ENCODE measurements at regions not wholly inside any gene's neighbourhood (a gene's known extent, or its start where the extent isn't known, plus 50 kb on each side); places are given as distances from the start of the nearest gene placed in this dataset.

GRCh38 chr10:55283031-55283430 lies 482.0 kb upstream of the PCDH15 start:
- no peak for FAIRE-seq
- DNase-seq (ENCODE audit: insufficient read length, low spot score) = no peak
- TF ChIP-seq SPI1 (IDR thresholded peaks at IDR 0.05; ENCODE audit: low read depth, low read length) = no peak
- TF ChIP-seq TAF1 (IDR thresholded peaks at IDR 0.05; ENCODE audit: low read depth, low read length) = no peak
- no peak for TF ChIP-seq POLR2A (IDR thresholded peaks at IDR 0.05; ENCODE audit: low read depth, low read length)
- TF ChIP-seq POLR2AphosphoS5 (IDR thresholded peaks at IDR 0.05; ENCODE audit: low read depth, low read length) = no peak
- TF ChIP-seq POU2F2 (IDR thresholded peaks at IDR 0.05; ENCODE audit: low read depth, low read length) = no peak
- no peak for TF ChIP-seq PAX5 (IDR thresholded peaks at IDR 0.05; ENCODE audit: insufficient read depth, low read length, severe bottlenecking)

GRCh38 chr10:55280696-55281095 lies 479.7 kb upstream of the PCDH15 start:
- FAIRE-seq (no peak), DNase-seq (ENCODE audit: insufficient read length, low spot score) (no peak)
- no peak for TF ChIP-seq POLR2AphosphoS5 (IDR thresholded peaks at IDR 0.05; ENCODE audit: low read depth, low read length)
- TF ChIP-seq PAX5 (IDR thresholded peaks at IDR 0.05; ENCODE audit: insufficient read depth, low read length, severe bottlenecking) = no peak
- TF ChIP-seq POU2F2 (IDR thresholded peaks at IDR 0.05; ENCODE audit: low read depth, low read length) = no peak
- no peak for TF ChIP-seq SPI1 (IDR thresholded peaks at IDR 0.05; ENCODE audit: low read depth, low read length)
- no peak for TF ChIP-seq POLR2A (IDR thresholded peaks at IDR 0.05; ENCODE audit: low read depth, low read length)
- no peak for TF ChIP-seq TAF1 (IDR thresholded peaks at IDR 0.05; ENCODE audit: low read depth, low read length)

- TF ChIP-seq POLR2A (IDR thresholded peaks at IDR 0.05; ENCODE audit: low read depth, low read length) = no peak
- TF ChIP-seq SPI1 (IDR thresholded peaks at IDR 0.05; ENCODE audit: low read depth, low read length) = no peak
- no peak for TF ChIP-seq TAF1 (IDR thresholded peaks at IDR 0.05; ENCODE audit: low read depth, low read length)
- no peak for TF ChIP-seq POU2F2 (IDR thresholded peaks at IDR 0.05; ENCODE audit: low read depth, low read length)
- no peak for TF ChIP-seq PAX5 (IDR thresholded peaks at IDR 0.05; ENCODE audit: insufficient read depth, low read length, severe bottlenecking)
- no peak for TF ChIP-seq POLR2AphosphoS5 (IDR thresholded peaks at IDR 0.05; ENCODE audit: low read depth, low read length)
- no peak for DNase-seq (ENCODE audit: insufficient read length, low spot score)
- no peak for FAIRE-seq
These were observed 476.5 kb upstream of the PCDH15 start for GRCh38 chr10:55277549-55277948.

DNA sequence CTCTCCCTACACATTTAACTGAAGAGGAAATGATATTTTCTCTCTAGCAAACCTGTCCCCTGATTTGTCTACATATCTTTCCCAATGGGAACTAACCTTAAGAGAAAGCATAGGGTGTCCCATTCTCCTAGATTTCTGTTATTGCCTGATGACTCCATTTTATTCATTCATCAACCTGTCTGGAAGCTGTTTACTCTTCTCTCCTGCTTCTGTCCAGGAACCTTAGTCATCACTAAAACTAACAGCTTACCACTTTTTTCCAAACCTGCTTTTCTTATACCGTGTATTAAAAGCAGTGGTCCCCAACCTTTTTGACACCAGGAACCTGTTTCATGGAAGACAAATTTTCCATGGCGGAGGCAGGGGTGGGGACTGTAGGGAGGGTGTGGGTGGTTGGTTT lies 473.3 kb upstream of the PCDH15 start:
- TF ChIP-seq POU2F2 (IDR thresholded peaks at IDR 0.05; ENCODE audit: low read depth, low read length) (no peak), PAX5 (IDR thresholded peaks at IDR 0.05; ENCODE audit: insufficient read depth, low read length, severe bottlenecking) (no peak), POLR2AphosphoS5 (IDR thresholded peaks at IDR 0.05; ENCODE audit: low read depth, low read length) (no peak), SPI1 (IDR thresholded peaks at IDR 0.05; ENCODE audit: low read depth, low read length) (no peak), POLR2A (IDR thresholded peaks at IDR 0.05; ENCODE audit: low read depth, low read length) (no peak), TAF1 (IDR thresholded peaks at IDR 0.05; ENCODE audit: low read depth, low read length) (no peak)
- FAIRE-seq = no peak

DNA sequence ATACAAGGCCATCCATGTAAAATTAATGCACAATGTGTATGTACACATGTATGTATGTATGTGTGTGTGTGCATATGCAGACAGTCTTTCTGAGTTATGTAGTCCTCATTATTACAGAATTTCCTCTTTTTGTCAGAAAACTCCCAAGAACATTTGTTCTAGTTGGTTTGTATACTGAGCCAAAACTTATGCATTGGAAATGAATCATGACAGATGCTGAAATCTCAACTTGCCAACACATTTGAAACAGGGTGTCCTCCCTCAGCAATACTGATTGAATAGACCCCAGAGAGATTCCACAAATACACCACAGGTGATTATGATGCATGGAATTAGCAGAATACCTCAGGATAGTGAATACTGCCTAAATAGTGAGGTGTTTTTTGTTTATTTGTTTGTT lies 472.9 kb upstream of the PCDH15 start:
- FAIRE-seq (no peak), DNase-seq (ENCODE audit: insufficient read length, low spot score) (no peak)
- TF ChIP-seq TAF1 (IDR thresholded peaks at IDR 0.05; ENCODE audit: low read depth, low read length) (no peak), POU2F2 (IDR thresholded peaks at IDR 0.05; ENCODE audit: low read depth, low read length) (no peak), POLR2AphosphoS5 (IDR thresholded peaks at IDR 0.05; ENCODE audit: low read depth, low read length) (no peak), PAX5 (IDR thresholded peaks at IDR 0.05; ENCODE audit: insufficient read depth, low read length, severe bottlenecking) (no peak), POLR2A (IDR thresholded peaks at IDR 0.05; ENCODE audit: low read depth, low read length) (no peak), SPI1 (IDR thresholded peaks at IDR 0.05; ENCODE audit: low read depth, low read length) (no peak)

More for the DNA sequence above, 473.3 kb upstream of the PCDH15 start:
- DNase-seq (ENCODE audit: insufficient read length, low spot score) = no peak

DNA sequence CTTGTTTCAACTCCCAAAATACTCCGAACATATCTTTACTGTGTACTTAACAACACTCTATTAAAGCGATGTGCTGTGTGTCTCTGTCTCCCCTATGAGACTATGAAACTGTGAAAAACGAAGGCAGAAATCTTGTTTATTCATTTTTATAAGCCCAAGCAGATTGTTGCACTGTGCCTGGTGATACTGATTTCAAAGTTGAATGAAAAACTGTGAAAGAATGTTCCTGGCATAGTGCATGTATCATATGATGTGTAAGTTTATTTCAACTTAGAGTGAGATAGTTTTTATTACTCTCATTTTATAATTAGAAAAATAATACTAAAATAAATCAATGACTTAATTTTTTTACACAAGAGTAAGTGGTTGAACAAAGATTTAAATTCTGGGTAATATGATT lies 471.9 kb upstream of the PCDH15 start:
- TF ChIP-seq TAF1 (IDR thresholded peaks at IDR 0.05; ENCODE audit: low read depth, low read length) = no peak
- TF ChIP-seq POLR2AphosphoS5 (IDR thresholded peaks at IDR 0.05; ENCODE audit: low read depth, low read length) = no peak
- no peak for TF ChIP-seq POLR2A (IDR thresholded peaks at IDR 0.05; ENCODE audit: low read depth, low read length)
- TF ChIP-seq PAX5 (IDR thresholded peaks at IDR 0.05; ENCODE audit: insufficient read depth, low read length, severe bottlenecking) = no peak
- no peak for TF ChIP-seq SPI1 (IDR thresholded peaks at IDR 0.05; ENCODE audit: low read depth, low read length)
- no peak for TF ChIP-seq POU2F2 (IDR thresholded peaks at IDR 0.05; ENCODE audit: low read depth, low read length)
- no peak for FAIRE-seq
- no peak for DNase-seq (ENCODE audit: insufficient read length, low spot score)

- no peak for DNase-seq (ENCODE audit: insufficient read length, low spot score)
- TF ChIP-seq POLR2AphosphoS5 (IDR thresholded peaks at IDR 0.05; ENCODE audit: low read depth, low read length) (no peak), SPI1 (IDR thresholded peaks at IDR 0.05; ENCODE audit: low read depth, low read length) (no peak), POLR2A (IDR thresholded peaks at IDR 0.05; ENCODE audit: low read depth, low read length) (no peak), POU2F2 (IDR thresholded peaks at IDR 0.05; ENCODE audit: low read depth, low read length) (no peak), TAF1 (IDR thresholded peaks at IDR 0.05; ENCODE audit: low read depth, low read length) (no peak), PAX5 (IDR thresholded peaks at IDR 0.05; ENCODE audit: insufficient read depth, low read length, severe bottlenecking) (no peak)
- FAIRE-seq = no peak
These were observed 465.8 kb upstream of the PCDH15 start for GRCh38 chr10:55266797-55267196.

GRCh38 chr10:55263327-55263726 lies 462.3 kb upstream of the PCDH15 start:
- DNase-seq (ENCODE audit: insufficient read length, low spot score) (no peak), FAIRE-seq (no peak)
- TF ChIP-seq SPI1 (IDR thresholded peaks at IDR 0.05; ENCODE audit: low read depth, low read length) (no peak), POU2F2 (IDR thresholded peaks at IDR 0.05; ENCODE audit: low read depth, low read length) (no peak), TAF1 (IDR thresholded peaks at IDR 0.05; ENCODE audit: low read depth, low read length) (no peak), POLR2A (IDR thresholded peaks at IDR 0.05; ENCODE audit: low read depth, low read length) (no peak), PAX5 (IDR thresholded peaks at IDR 0.05; ENCODE audit: insufficient read depth, low read length, severe bottlenecking) (no peak), POLR2AphosphoS5 (IDR thresholded peaks at IDR 0.05; ENCODE audit: low read depth, low read length) (no peak)

- FAIRE-seq = no peak
- no peak for DNase-seq (ENCODE audit: insufficient read length, low spot score)
- TF ChIP-seq SPI1 (IDR thresholded peaks at IDR 0.05; ENCODE audit: low read depth, low read length) (no peak), POU2F2 (IDR thresholded peaks at IDR 0.05; ENCODE audit: low read depth, low read length) (no peak), TAF1 (IDR thresholded peaks at IDR 0.05; ENCODE audit: low read depth, low read length) (no peak), POLR2A (IDR thresholded peaks at IDR 0.05; ENCODE audit: low read depth, low read length) (no peak), PAX5 (IDR thresholded peaks at IDR 0.05; ENCODE audit: insufficient read depth, low read length, severe bottlenecking) (no peak), POLR2AphosphoS5 (IDR thresholded peaks at IDR 0.05; ENCODE audit: low read depth, low read length) (no peak)
These were observed 441.5 kb upstream of the PCDH15 start for GRCh38 chr10:55242544-55242943.

DNA sequence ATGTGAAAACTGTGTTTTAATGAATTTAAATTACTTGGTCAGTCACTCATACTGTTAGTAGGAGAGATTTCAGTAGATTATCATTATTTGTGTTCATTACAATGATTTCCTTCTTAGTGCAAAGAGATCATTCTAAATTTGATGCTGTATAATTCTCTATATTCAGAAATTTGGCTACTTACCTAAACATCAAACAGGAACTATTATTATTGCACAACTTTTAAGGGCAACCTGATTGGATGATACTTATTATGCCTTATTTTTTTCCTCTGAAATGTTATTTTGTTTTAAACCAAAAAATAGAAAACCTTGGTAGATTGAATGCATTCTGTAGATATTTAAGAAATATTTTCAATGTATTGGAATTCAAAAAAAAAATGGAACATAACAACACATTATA lies 436.4 kb upstream of the PCDH15 start:
- DNase-seq (ENCODE audit: insufficient read length, low spot score) = no peak
- TF ChIP-seq PAX5 (IDR thresholded peaks at IDR 0.05; ENCODE audit: insufficient read depth, low read length, severe bottlenecking) (no peak), POLR2A (IDR thresholded peaks at IDR 0.05; ENCODE audit: low read depth, low read length) (no peak), SPI1 (IDR thresholded peaks at IDR 0.05; ENCODE audit: low read depth, low read length) (no peak), POLR2AphosphoS5 (IDR thresholded peaks at IDR 0.05; ENCODE audit: low read depth, low read length) (no peak), POU2F2 (IDR thresholded peaks at IDR 0.05; ENCODE audit: low read depth, low read length) (no peak), TAF1 (IDR thresholded peaks at IDR 0.05; ENCODE audit: low read depth, low read length) (no peak)
- FAIRE-seq = no peak
